Neural cell (in vitro differentiated cells): ENCODE measurements at regions not wholly inside any gene's neighbourhood (a gene's known extent, or its start where the extent isn't known, plus 50 kb on each side); places are given as distances from the start of the nearest gene placed in this dataset.

Experiments
- H2AFZ ChIP-seq: fragments of 200-600, 300-800 bp; sonication (generic), shearing (Covaris generic); 2 replicates; pipeline ENCODE4 v1.6.0; 2014; ENCODE audit warnings: low read depth, mild to moderate bottlenecking, antibody characterized with exemption, low read length, moderate library complexity
- H3F3A ChIP-seq: fragments of 200-600 bp; shearing (Covaris generic); 2 replicates; pipeline ENCODE4 v1.6.1; 2016; ENCODE audit warnings: mild to moderate bottlenecking, moderate library complexity, mixed read lengths, antibody characterized with exemption, low read length; ENCODE audit not compliant: insufficient read depth, poor library complexity, severe bottlenecking
- H3K27ac ChIP-seq: fragments of 200-600, 300-800 bp; sonication (generic), shearing (Covaris generic); 2 replicates; pipeline ENCODE4 v1.5.1; 2014; ENCODE audit warnings: mild to moderate bottlenecking, low read length, moderate library complexity
- H3K27me3 ChIP-seq: fragments of 300-800, 200-600 bp; sonication (generic), shearing (Covaris generic); 2 replicates; pipeline ENCODE4 v1.6.0; 2014; ENCODE audit warnings: mild to moderate bottlenecking, low read depth, low read length, moderate library complexity; ENCODE audit not compliant: insufficient read depth
- H3K36me3 ChIP-seq: fragments of 300-800, 200-600 bp; sonication (generic), shearing (Covaris generic); 2 replicates; pipeline ENCODE4 v1.5.1; 2014; ENCODE audit warnings: mild to moderate bottlenecking, antibody characterized with exemption, low read length, moderate library complexity; ENCODE audit not compliant: insufficient read depth
- H3K4me2 ChIP-seq: fragments of 300-800, 200-600 bp; sonication (generic), shearing (Covaris generic); 2 replicates; pipeline ENCODE4 v1.6.0; 2014; ENCODE audit warnings: mild to moderate bottlenecking, low read length
- H3K4me3 ChIP-seq: fragments of 300-800, 200-600 bp; sonication (generic), shearing (Covaris generic); 2 replicates; pipeline ENCODE4 v1.5.1; 2014; ENCODE audit warnings: mild to moderate bottlenecking, low read length, moderate library complexity
- H3K79me2 ChIP-seq: fragments of 200-600 bp; shearing (Covaris generic); replicated peaks from 2 replicates; pipeline ENCODE4 v1.6.0; 2014; ENCODE audit warnings: mild to moderate bottlenecking, low read length, moderate library complexity; ENCODE audit not compliant: insufficient read depth
- H3K9ac ChIP-seq: fragments of 300-800, 200-600 bp; sonication (generic), shearing (Covaris generic); 2 replicates; pipeline ENCODE4 v1.6.1; 2016; ENCODE audit warnings: mild to moderate bottlenecking, low read length, mixed read lengths
- H3K9me2 ChIP-seq: fragments of 200-600 bp; shearing (Covaris generic); 2 replicates; pipeline ENCODE4 v1.6.1; 2016; ENCODE audit warnings: mild to moderate bottlenecking, low read length, mixed read lengths; ENCODE audit not compliant: insufficient read depth
- H3K9me3 ChIP-seq: fragments of 200-600, 300-800 bp; sonication (generic), shearing (Covaris generic); 2 replicates; pipeline ENCODE4 v1.6.1; 2016; ENCODE audit warnings: mild to moderate bottlenecking, mixed run types, low read length, moderate library complexity, mixed read lengths
- H4K20me1 ChIP-seq: fragments of 200-600 bp; shearing (Covaris generic); 2 replicates; pipeline ENCODE4 v1.6.1; 2016; ENCODE audit warnings: mild to moderate bottlenecking, mixed run types; ENCODE audit not compliant: insufficient read depth
- CTCF ChIP-seq: fragments of 450-650 bp; IDR thresholded peaks from 2 replicates; pipeline ENCODE4 v1.5.1; 2014; ENCODE audit warnings: antibody characterized with exemption, mild to moderate bottlenecking, moderate library complexity; ENCODE audit not compliant: poor library complexity, severe bottlenecking
- EP300 ChIP-seq: fragments of 450-650 bp; conservative IDR thresholded peaks from 2 replicates; pipeline ENCODE4 v1.6.1; 2014; ENCODE audit warnings: antibody characterized with exemption, mild to moderate bottlenecking, moderate library complexity; ENCODE audit not compliant: poor library complexity, severe bottlenecking
- EZH2 ChIP-seq: fragments of 200-600, 300-800 bp; shearing (Covaris generic), sonication (generic); IDR thresholded peaks from 2 replicates; pipeline ENCODE4 v1.6.1; 2014; ENCODE audit warnings: antibody characterized with exemption, low read length, borderline replicate concordance, mild to moderate bottlenecking; ENCODE audit not compliant: insufficient read depth, poor library complexity, severe bottlenecking
- MXI1 ChIP-seq: fragments of 450-650 bp; conservative IDR thresholded peaks from 2 replicates; pipeline ENCODE4 v1.6.1; 2014; ENCODE audit warnings: antibody characterized with exemption, mild to moderate bottlenecking; ENCODE audit not compliant: poor library complexity, severe bottlenecking
- POLR2AphosphoS5 ChIP-seq: IDR thresholded peaks from 2 replicates; pipeline ENCODE4 v1.6.1; 2012
- RAD21 ChIP-seq: fragments of 450-650 bp; conservative IDR thresholded peaks from 2 replicates; pipeline ENCODE4 v1.6.1; 2014; ENCODE audit warnings: antibody characterized with exemption, mild to moderate bottlenecking, moderate library complexity
- REST ChIP-seq: IDR thresholded peaks from 2 replicates; pipeline ENCODE4 v1.6.1; 2012; ENCODE audit warnings: borderline replicate concordance
- SMC3 ChIP-seq: fragments of 450-650 bp; conservative IDR thresholded peaks from 2 replicates; pipeline ENCODE4 v1.6.1; 2014; ENCODE audit warnings: antibody characterized with exemption, mild to moderate bottlenecking, moderate library complexity; ENCODE audit not compliant: poor library complexity
- TAF1 ChIP-seq: IDR thresholded peaks from 2 replicates; pipeline ENCODE4 v1.6.1; 2012; ENCODE audit warnings: low read depth

- no peaks in the 10 kb centered on the region for H3K27me3 ChIP-seq
- no peak overlapping the region for H3K27ac ChIP-seq
- H3K4me3 ChIP-seq = no peak overlapping the region
- no peaks in the 10 kb centered on the region for H3K36me3 ChIP-seq
- H3F3A ChIP-seq = no peaks in the 10 kb centered on the region
- H3K79me2 ChIP-seq = no peaks in the 10 kb centered on the region
- H4K20me1 ChIP-seq = no peaks in the 10 kb centered on the region
- no peak overlapping the region for H2AFZ ChIP-seq
- H3K9ac ChIP-seq = no peak overlapping the region
- no peaks in the 10 kb centered on the region for H3K9me3 ChIP-seq
- no peaks in the 10 kb centered on the region for H3K9me2 ChIP-seq
- H3K4me2 ChIP-seq = no peak overlapping the region
- no peak for TF ChIP-seq REST
- peak; percentile 91 for TF ChIP-seq EP300
- peak; percentile 62 for TF ChIP-seq POLR2AphosphoS5
Observed at GRCh38 chr5:29702875-29703274, 1490.6 kb upstream of the CDH6 start.

- no peak overlapping the region for H3K4me3 ChIP-seq
- H3K27me3 ChIP-seq = no peaks in the 10 kb centered on the region
- no peaks in the 10 kb centered on the region for H3K79me2 ChIP-seq
- H4K20me1 ChIP-seq = no peaks in the 10 kb centered on the region
- no peaks in the 10 kb centered on the region for H3K36me3 ChIP-seq
- no peak overlapping the region for H3K9ac ChIP-seq
- no peak overlapping the region for H2AFZ ChIP-seq
- TF ChIP-seq CTCF (no peak), RAD21 (no peak), TAF1 (no peak), POLR2AphosphoS5 (no peak), EZH2 (no peak), MXI1 (no peak), SMC3 (no peak), EP300 (no peak), REST (no peak)
- H3K9me3 ChIP-seq = no peaks in the 10 kb centered on the region
- no peaks in the 10 kb centered on the region for H3F3A ChIP-seq
- no peak overlapping the region for H3K4me2 ChIP-seq
- no peak overlapping the region for H3K27ac ChIP-seq
- H3K9me2 ChIP-seq = no peaks in the 10 kb centered on the region
Observed at GRCh38 chr5:29701600-29701999, 1491.9 kb upstream of the CDH6 start.
